ENCODE measurements at regions not wholly inside any gene's neighbourhood (a gene's known extent, or its start where the extent isn't known, plus 50 kb on each side); places are given as distances from the start of the nearest gene placed in this dataset.

DNA sequence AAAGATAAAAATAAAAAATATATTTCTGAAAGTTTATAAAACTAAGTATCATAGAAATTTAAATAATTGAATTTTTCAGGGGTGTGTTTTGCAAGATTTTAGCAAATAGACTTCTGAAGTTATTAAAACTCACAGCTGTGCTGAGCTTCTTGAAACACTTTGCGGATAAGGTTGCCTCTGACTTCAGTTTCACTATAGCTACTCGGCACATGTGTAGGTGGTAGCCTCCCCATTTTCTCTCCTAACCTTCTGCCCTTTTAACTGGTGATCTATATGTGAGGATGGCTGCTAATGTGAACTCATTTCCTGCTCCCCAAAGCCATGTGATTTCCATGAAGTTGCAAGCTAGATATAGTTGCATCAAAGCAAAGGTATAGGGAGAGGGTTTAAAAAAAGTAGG, 129.3 kb upstream of the STMND1 start:
- DNase-seq (no peak), ATAC-seq (no peak)
- Histone ChIP-seq H3K36me3 (no peaks in the 10 kb centered on the region), H3K4me3 (no peak overlapping the region), H3K27ac (no peak overlapping the region), H3K4me1 (no peaks in the 10 kb centered on the region), H3K9me3 (no peaks in the 10 kb centered on the region), H3K27me3 (no peaks in the 10 kb centered on the region)
- TF ChIP-seq, protein P1, sequence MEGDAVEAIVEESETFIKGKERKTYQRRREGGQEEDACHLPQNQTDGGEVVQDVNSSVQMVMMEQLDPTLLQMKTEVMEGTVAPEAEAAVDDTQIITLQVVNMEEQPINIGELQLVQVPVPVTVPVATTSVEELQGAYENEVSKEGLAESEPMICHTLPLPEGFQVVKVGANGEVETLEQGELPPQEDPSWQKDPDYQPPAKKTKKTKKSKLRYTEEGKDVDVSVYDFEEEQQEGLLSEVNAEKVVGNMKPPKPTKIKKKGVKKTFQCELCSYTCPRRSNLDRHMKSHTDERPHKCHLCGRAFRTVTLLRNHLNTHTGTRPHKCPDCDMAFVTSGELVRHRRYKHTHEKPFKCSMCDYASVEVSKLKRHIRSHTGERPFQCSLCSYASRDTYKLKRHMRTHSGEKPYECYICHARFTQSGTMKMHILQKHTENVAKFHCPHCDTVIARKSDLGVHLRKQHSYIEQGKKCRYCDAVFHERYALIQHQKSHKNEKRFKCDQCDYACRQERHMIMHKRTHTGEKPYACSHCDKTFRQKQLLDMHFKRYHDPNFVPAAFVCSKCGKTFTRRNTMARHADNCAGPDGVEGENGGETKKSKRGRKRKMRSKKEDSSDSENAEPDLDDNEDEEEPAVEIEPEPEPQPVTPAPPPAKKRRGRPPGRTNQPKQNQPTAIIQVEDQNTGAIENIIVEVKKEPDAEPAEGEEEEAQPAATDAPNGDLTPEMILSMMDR (IDR thresholded peaks at IDR 0.05): no peak
- intact Hi-C loops (cut with DNase I): no loop called here

DNA sequence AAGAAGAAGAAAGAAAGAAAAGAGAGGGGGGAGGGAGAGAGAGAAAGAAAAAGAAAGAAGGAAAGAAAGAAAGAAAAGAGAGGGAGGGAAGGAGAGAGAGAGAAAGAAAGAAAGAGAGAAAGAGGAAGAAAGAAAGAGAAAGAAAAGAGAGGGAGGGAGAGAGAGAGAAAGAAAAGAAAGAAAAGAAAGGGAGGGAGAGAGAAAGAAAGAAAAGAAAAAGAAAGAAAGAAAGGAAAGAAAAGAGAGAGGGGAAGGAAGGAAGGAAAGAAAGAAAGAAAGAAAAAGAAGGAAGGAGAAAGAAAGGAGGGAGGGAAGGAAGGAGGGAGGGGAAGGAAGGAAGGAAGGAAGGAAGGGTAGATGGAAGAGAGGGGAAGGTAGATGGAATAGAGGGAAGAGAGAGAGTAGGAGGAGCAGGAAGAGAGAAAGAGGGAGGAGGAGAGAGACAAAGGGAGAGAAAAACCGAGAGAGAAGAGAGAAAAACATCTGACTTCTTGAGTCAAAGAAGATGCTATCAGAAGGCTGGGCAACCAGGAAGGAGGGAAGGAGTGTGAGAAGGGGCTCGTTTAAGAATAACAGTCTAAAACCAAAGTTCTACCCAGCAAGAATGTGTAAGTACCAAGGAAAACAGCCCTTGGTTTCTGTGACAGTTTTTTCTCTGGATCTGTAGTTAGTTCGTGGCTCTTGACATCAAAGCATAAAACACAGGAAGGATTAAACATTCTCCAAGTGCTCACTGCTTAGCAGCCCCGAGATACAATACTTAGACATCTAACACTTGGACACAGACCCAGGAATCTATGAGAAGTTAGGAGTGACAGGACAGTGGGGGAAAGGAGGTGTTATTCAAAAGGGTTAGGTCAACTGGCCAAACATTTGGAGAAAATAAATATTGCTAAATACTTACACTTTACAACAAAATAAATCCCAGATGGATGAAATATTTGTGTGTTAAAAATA, 131.9 kb upstream of the STMND1 start:
- no peaks in the 10 kb centered on the region for H3K4me1 ChIP-seq

DNA sequence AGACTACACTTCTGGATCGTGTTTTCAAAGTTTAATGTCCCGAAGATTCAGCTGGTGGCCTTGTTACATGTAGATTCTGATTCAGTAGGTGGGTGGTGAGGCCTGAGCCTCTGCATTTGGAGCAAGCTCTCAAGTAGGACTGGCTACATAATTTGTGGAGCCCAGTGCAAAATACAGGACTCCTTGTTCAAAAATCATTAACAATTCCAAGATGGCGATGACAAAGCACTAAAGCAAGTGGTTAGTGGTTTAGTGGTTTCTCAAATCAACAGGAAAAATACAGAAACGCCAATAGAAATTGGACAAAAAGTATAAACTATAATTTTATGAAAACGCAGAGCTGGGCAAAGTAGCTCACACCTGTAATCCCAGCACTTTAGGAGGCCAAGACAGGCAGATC, 133.7 kb upstream of the STMND1 start:
- no peak for ATAC-seq
- intact Hi-C loops (cut with DNase I): loop anchor here in 1 of 2 donors (10.0 kb wide), 1 partner anchor 193 kb away; no protein-coding TSS in a partner anchor
- H3K9me3 ChIP-seq: no peaks in the 10 kb centered on the region
- H3K27me3 ChIP-seq: no peaks in the 10 kb centered on the region
- no peak overlapping the region for H3K27ac ChIP-seq
- TF ChIP-seq, protein P1 (IDR thresholded peaks at IDR 0.05): no peak
- H3K36me3 ChIP-seq: no peaks in the 10 kb centered on the region
- H3K4me1 ChIP-seq: peaks cover 0 to 3% of the 10 kb centered on the region in 2 donors
- no peak overlapping the region for H3K4me3 ChIP-seq
- DNase-seq: no peak

More for the DNA sequence above, 131.9 kb upstream of the STMND1 start:
- H3K36me3 ChIP-seq: no peaks in the 10 kb centered on the region
- intact Hi-C loops (cut with DNase I): loop anchor here in 1 of 2 donors (10.0 kb wide), 1 partner anchor 195 kb away; no protein-coding TSS in a partner anchor
- DNase-seq (peak in 2 of 4 donors; percentile 67 to 76), ATAC-seq (peak; percentile 68)
- no peak overlapping the region for H3K4me3 ChIP-seq
- H3K9me3 ChIP-seq: no peaks in the 10 kb centered on the region
- peak overlapping the region in 1 of 2 donors; percentile 11 for H3K27ac ChIP-seq
- H3K27me3 ChIP-seq: no peaks in the 10 kb centered on the region
- TF ChIP-seq, protein P1 (IDR thresholded peaks at IDR 0.05): no peak

DNA sequence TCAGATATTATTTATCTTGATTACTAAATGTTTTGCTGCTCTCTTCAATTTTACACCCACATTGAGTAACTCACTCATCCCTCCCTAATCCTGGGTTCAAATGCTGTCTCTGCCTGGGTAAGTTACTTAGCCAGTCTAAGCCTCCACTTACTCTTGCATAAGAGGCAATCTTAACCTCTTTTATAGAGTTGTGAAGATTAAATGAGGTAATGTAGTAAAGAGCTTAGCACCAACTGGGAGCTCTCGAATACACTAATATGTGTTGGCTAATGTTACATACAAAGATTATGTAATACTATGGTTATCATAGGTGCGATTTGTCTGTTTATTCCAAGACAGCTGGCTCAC, 134.4 kb upstream of the STMND1 start:
- Histone ChIP-seq H3K4me3 (no peak overlapping the region), H3K36me3 (no peaks in the 10 kb centered on the region), H3K4me1 (peaks cover 0 to 3% of the 10 kb centered on the region in 2 donors), H3K27ac (no peak overlapping the region), H3K27me3 (no peaks in the 10 kb centered on the region), H3K9me3 (no peaks in the 10 kb centered on the region)
- ATAC-seq (no peak), DNase-seq (no peak)
- TF ChIP-seq, protein P1 (IDR thresholded peaks at IDR 0.05): no peak
- intact Hi-C loops (cut with DNase I): loop anchor here in 1 of 2 donors (10.0 kb wide), 1 partner anchor 193 kb away; no protein-coding TSS in a partner anchor

DNA sequence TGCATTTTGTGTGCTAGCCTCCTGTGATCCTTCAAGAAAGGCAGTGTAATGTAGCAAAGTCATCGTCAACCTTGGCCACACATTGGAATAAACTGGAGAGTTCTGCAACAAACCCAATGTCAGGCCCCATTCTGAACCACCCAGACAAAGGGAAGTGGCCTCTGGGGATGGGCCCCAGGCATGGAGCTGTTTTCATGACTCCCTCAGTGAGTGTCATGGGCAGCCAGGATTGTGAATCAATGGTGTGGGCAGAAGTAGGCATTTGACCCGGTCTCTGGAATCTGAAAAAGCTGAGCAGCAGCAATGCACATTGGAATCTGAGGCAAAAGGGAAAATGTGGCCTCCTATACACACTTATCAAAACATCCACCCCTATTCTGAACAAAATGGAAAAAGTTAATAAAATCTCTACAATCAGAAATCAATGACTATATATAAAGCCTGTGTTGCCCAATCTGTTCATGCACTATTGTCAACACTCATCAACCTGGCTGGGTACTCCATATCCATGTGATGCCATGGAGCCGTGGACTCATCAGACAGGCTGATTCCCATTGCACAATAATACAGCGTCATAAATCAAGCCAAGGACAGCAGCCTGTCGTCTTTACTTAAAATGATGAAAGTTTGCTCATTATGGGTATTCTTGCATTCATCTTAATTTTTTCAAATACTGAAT, 134.9 kb upstream of the STMND1 start:
- TF ChIP-seq, protein P1 (IDR thresholded peaks at IDR 0.05): no peak
- Histone ChIP-seq H3K27me3 (no peaks in the 10 kb centered on the region), H3K27ac (no peak overlapping the region), H3K9me3 (no peaks in the 10 kb centered on the region), H3K36me3 (no peaks in the 10 kb centered on the region), H3K4me1 (peaks cover 0 to 3% of the 10 kb centered on the region in 2 donors), H3K4me3 (no peak overlapping the region)
- DNase-seq (no peak), ATAC-seq (no peak)
- intact Hi-C loops (cut with DNase I): loop anchor here in 1 of 2 donors (10.0 kb wide), 1 partner anchor 192 kb away; no protein-coding TSS in a partner anchor
